ENCODE measurements at regions not wholly inside any gene's neighbourhood (a gene's known extent, or its start where the extent isn't known, plus 50 kb on each side); places are given as distances from the start of the nearest gene placed in this dataset.

- H3K4me1 ChIP-seq (ENCODE audit: control insufficient read depth, extremely low read depth, insufficient read depth, low read length), result peaks cover 32% of the 10 kb centered on the region
- dilution Hi-C loops (cut with MboI; ENCODE audit: extremely low pct_ligation_motif_present, low sequenced_read_pairs), result no loop called here
- DNase-seq (ENCODE audit: low read depth, low spot score), result no peak
- no peak overlapping the region for H3K4me3 ChIP-seq (ENCODE audit: control insufficient read depth in 2 of 3, extremely low read depth in 1 of 3, insufficient read depth in 2 of 3, low read depth in 1 of 3, low read length in 3 of 3)
- no peaks in the 10 kb centered on the region for H3K27me3 ChIP-seq (ENCODE audit: control insufficient read depth, extremely low read depth, insufficient read depth, low read length)
- no peaks in the 10 kb centered on the region for H3K79me2 ChIP-seq (ENCODE audit: control insufficient read depth, insufficient read depth, low read length)
- H4K20me1 ChIP-seq (ENCODE audit: control insufficient read depth, extremely low read depth, insufficient read depth, low read length), result no peaks in the 10 kb centered on the region
- peaks cover 9% of the 10 kb centered on the region for H3K9me3 ChIP-seq (ENCODE audit: control insufficient read depth, low read depth, low read length)
- TF ChIP-seq, protein P1, sequence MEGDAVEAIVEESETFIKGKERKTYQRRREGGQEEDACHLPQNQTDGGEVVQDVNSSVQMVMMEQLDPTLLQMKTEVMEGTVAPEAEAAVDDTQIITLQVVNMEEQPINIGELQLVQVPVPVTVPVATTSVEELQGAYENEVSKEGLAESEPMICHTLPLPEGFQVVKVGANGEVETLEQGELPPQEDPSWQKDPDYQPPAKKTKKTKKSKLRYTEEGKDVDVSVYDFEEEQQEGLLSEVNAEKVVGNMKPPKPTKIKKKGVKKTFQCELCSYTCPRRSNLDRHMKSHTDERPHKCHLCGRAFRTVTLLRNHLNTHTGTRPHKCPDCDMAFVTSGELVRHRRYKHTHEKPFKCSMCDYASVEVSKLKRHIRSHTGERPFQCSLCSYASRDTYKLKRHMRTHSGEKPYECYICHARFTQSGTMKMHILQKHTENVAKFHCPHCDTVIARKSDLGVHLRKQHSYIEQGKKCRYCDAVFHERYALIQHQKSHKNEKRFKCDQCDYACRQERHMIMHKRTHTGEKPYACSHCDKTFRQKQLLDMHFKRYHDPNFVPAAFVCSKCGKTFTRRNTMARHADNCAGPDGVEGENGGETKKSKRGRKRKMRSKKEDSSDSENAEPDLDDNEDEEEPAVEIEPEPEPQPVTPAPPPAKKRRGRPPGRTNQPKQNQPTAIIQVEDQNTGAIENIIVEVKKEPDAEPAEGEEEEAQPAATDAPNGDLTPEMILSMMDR (optimal IDR thresholded peaks at IDR 0.05 in 1 of 3, IDR thresholded peaks at IDR 0.05 in 1 of 3, conservative IDR thresholded peaks at IDR 0.05 in 1 of 3; ENCODE audit: extremely low read depth in 1 of 3, insufficient read depth in 2 of 3, low read length in 3 of 3), result no peak
- no peak for TF ChIP-seq EZH2 (IDR thresholded peaks at IDR 0.05; ENCODE audit: low read length)
- no peak overlapping the region for H2AFZ ChIP-seq (ENCODE audit: control insufficient read depth, low read length)
- FAIRE-seq, result no peak
- H3K9ac ChIP-seq (ENCODE audit: control insufficient read depth, extremely low read depth, insufficient read depth, low read length), result peak overlapping the region; percentile 68
- no peaks in the 10 kb centered on the region for H3K9me1 ChIP-seq (ENCODE audit: control insufficient read depth, extremely low read depth, insufficient read depth, low read length)
- H3K4me2 ChIP-seq (ENCODE audit: control insufficient read depth, extremely low read depth, insufficient read depth, low read depth, low read length), result peak overlapping the region; percentile 89
- H3K36me3 ChIP-seq (ENCODE audit: control insufficient read depth in 2 of 2, extremely low read depth in 1 of 2, insufficient read depth in 2 of 2, low read length in 2 of 2), result no peaks in the 10 kb centered on the region
- peak overlapping the region; percentile 95 for H3K27ac ChIP-seq (ENCODE audit: control insufficient read depth, insufficient read depth, low read length)
Observed at GRCh38 chr7:81074406-81074805, 155.6 kb upstream of the SEMA3C start.

DNA sequence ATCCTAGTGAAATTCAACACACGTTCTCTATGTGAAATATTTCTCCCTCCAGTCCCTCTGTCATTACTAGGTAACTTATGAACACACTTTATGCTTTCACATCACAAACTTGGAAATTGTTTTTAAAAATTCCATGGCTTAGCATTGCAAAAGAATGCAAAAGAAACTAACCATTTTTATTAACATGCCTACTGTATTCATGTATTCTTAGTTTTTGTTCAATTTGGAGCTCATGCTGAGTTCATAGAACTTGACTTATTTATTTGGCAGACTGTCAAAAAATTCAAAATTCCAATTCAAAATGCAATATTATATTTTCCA, 155.0 kb upstream of the SEMA3C start:
- Histone ChIP-seq H2AFZ (ENCODE audit: control insufficient read depth, low read length) (no peak overlapping the region), H4K20me1 (ENCODE audit: control insufficient read depth, extremely low read depth, insufficient read depth, low read length) (no peaks in the 10 kb centered on the region), H3K4me3 (ENCODE audit: control insufficient read depth in 2 of 3, extremely low read depth in 1 of 3, insufficient read depth in 2 of 3, low read depth in 1 of 3, low read length in 3 of 3) (peak overlapping the region in 2 of 3 experiments; percentile 13 to 39), H3K9me1 (ENCODE audit: control insufficient read depth, extremely low read depth, insufficient read depth, low read length) (no peaks in the 10 kb centered on the region), H3K4me2 (ENCODE audit: control insufficient read depth, extremely low read depth, insufficient read depth, low read depth, low read length) (peak overlapping the region; percentile 89), H3K36me3 (ENCODE audit: control insufficient read depth in 2 of 2, extremely low read depth in 1 of 2, insufficient read depth in 2 of 2, low read length in 2 of 2) (no peaks in the 10 kb centered on the region), H3K9me3 (ENCODE audit: control insufficient read depth, low read depth, low read length) (peaks cover 9% of the 10 kb centered on the region), H3K79me2 (ENCODE audit: control insufficient read depth, insufficient read depth, low read length) (no peaks in the 10 kb centered on the region), H3K4me1 (ENCODE audit: control insufficient read depth, extremely low read depth, insufficient read depth, low read length) (peaks cover 32% of the 10 kb centered on the region), H3K27ac (ENCODE audit: control insufficient read depth, insufficient read depth, low read length) (peak overlapping the region; percentile 95), H3K9ac (ENCODE audit: control insufficient read depth, extremely low read depth, insufficient read depth, low read length) (peak overlapping the region; percentile 68), H3K27me3 (ENCODE audit: control insufficient read depth, extremely low read depth, insufficient read depth, low read length) (no peaks in the 10 kb centered on the region)
- TF ChIP-seq EZH2 (IDR thresholded peaks at IDR 0.05; ENCODE audit: low read length), result no peak
- dilution Hi-C loops (cut with MboI; ENCODE audit: extremely low pct_ligation_motif_present, low sequenced_read_pairs), result no loop called here
- FAIRE-seq, result no peak
- no peak for DNase-seq (ENCODE audit: low read depth, low spot score)

DNA sequence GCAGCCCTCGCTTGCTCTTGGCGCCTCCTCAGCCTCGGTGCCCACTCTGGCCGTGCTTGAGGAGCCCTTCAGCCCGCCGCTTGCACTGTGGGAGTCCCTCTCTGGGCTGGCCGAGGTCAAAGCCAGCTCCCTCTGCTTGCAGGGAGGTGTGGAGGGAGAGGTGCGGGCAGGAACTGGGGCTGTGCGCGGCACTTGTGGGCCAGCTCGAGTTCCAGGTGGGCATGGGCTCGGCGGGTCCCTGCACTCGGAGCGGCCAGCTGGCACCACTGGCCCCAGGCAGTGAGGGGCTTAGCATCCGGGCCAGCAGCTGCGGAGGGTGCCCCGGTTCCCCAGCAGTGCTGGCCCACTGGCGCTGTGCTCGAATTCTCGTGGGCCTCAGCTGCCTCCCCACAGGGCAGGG, 152.1 kb upstream of the SEMA3C start:
- H2AFZ ChIP-seq (ENCODE audit: control insufficient read depth, low read length), result no peak overlapping the region
- H3K4me3 ChIP-seq (ENCODE audit: control insufficient read depth in 2 of 3, extremely low read depth in 1 of 3, insufficient read depth in 2 of 3, low read depth in 1 of 3, low read length in 3 of 3), result no peak overlapping the region
- FAIRE-seq, result no peak
- H3K36me3 ChIP-seq (ENCODE audit: control insufficient read depth in 2 of 2, extremely low read depth in 1 of 2, insufficient read depth in 2 of 2, low read length in 2 of 2), result no peaks in the 10 kb centered on the region
- H3K27me3 ChIP-seq (ENCODE audit: control insufficient read depth, extremely low read depth, insufficient read depth, low read length), result no peaks in the 10 kb centered on the region
- no peaks in the 10 kb centered on the region for H3K9me1 ChIP-seq (ENCODE audit: control insufficient read depth, extremely low read depth, insufficient read depth, low read length)
- peaks cover 31% of the 10 kb centered on the region for H3K4me1 ChIP-seq (ENCODE audit: control insufficient read depth, extremely low read depth, insufficient read depth, low read length)
- H3K27ac ChIP-seq (ENCODE audit: control insufficient read depth, insufficient read depth, low read length), result no peak overlapping the region
- DNase-seq (ENCODE audit: low read depth, low spot score), result no peak
- dilution Hi-C loops (cut with MboI; ENCODE audit: extremely low pct_ligation_motif_present, low sequenced_read_pairs), result no loop called here
- TF ChIP-seq EZH2 (IDR thresholded peaks at IDR 0.05; ENCODE audit: low read length), result no peak
- TF ChIP-seq, protein P1 (optimal IDR thresholded peaks at IDR 0.05 in 1 of 3, IDR thresholded peaks at IDR 0.05 in 1 of 3, conservative IDR thresholded peaks at IDR 0.05 in 1 of 3; ENCODE audit: extremely low read depth in 1 of 3, insufficient read depth in 2 of 3, low read length in 3 of 3), result no peak
- no peaks in the 10 kb centered on the region for H3K79me2 ChIP-seq (ENCODE audit: control insufficient read depth, insufficient read depth, low read length)
- H3K4me2 ChIP-seq (ENCODE audit: control insufficient read depth, extremely low read depth, insufficient read depth, low read depth, low read length), result no peak overlapping the region
- peaks cover 2% of the 10 kb centered on the region for H3K9me3 ChIP-seq (ENCODE audit: control insufficient read depth, low read depth, low read length)
- H3K9ac ChIP-seq (ENCODE audit: control insufficient read depth, extremely low read depth, insufficient read depth, low read length), result no peak overlapping the region
- no peaks in the 10 kb centered on the region for H4K20me1 ChIP-seq (ENCODE audit: control insufficient read depth, extremely low read depth, insufficient read depth, low read length)
